HG03469 (cell line): ENCODE measurements at regions not wholly inside any gene's neighbourhood (a gene's known extent, or its start where the extent isn't known, plus 50 kb on each side); places are given as distances from the start of the nearest gene placed in this dataset.

Source experiments
- ATAC-seq: cut with Tn5 transposase; IDR thresholded peaks from one replicate; pipeline ENCODE4 v1.9.1; 2021; ENCODE audit warnings: mild to moderate bottlenecking, moderate library complexity, moderate number of reproducible peaks; ENCODE audit not compliant: unreplicated experiment

GRCh38 chr15:95911570-95912279, 418.8 kb upstream of the NR2F2 start:
- no peak for ATAC-seq

GRCh38 chr15:95912280-95912625, 418.2 kb upstream of the NR2F2 start:
- ATAC-seq: no peak

GRCh38 chr15:95912728-95913127, 417.8 kb upstream of the NR2F2 start:
- no peak for ATAC-seq

GRCh38 chr15:95916568-95916967, 413.9 kb upstream of the NR2F2 start:
- ATAC-seq: no peak

GRCh38 chr15:95918525-95918924, 412.0 kb upstream of the NR2F2 start:
- ATAC-seq: no peak

- no peak for ATAC-seq
Measured at GRCh38 chr15:95919460-95919859, 411.0 kb upstream of the NR2F2 start.

GRCh38 chr15:95921404-95921803, 409.1 kb upstream of the NR2F2 start:
- ATAC-seq: no peak

GRCh38 chr15:95922431-95922830, 408.1 kb upstream of the NR2F2 start:
- ATAC-seq: no peak

GRCh38 chr15:95923792-95924191, 406.7 kb upstream of the NR2F2 start:
- no peak for ATAC-seq

- no peak for ATAC-seq
Measured at GRCh38 chr15:95928822-95929221, 401.7 kb upstream of the NR2F2 start.

GRCh38 chr15:95929232-95929846, 401.2 kb upstream of the NR2F2 start:
- ATAC-seq: peak; percentile 95

GRCh38 chr15:95930659-95931375, 399.7 kb upstream of the NR2F2 start:
- ATAC-seq: no peak

- ATAC-seq: no peak
Measured at GRCh38 chr15:95931619-95932018, 398.9 kb upstream of the NR2F2 start.

- no peak for ATAC-seq
Measured at GRCh38 chr15:95932141-95932540, 398.4 kb upstream of the NR2F2 start.

- ATAC-seq: no peak
Measured at GRCh38 chr15:95932676-95933075, 397.8 kb upstream of the NR2F2 start.

GRCh38 chr15:95935852-95936251, 394.6 kb upstream of the NR2F2 start:
- no peak for ATAC-seq

GRCh38 chr15:95937128-95937528, 393.4 kb upstream of the NR2F2 start:
- no peak for ATAC-seq

- no peak for ATAC-seq
Measured at GRCh38 chr15:95940431-95940985, 390.0 kb upstream of the NR2F2 start.

- ATAC-seq: no peak
Measured at GRCh38 chr15:95944193-95944592, 386.3 kb upstream of the NR2F2 start.

GRCh38 chr15:95944661-95945255, 385.7 kb upstream of the NR2F2 start:
- ATAC-seq: no peak

GRCh38 chr15:95946241-95946640, 384.3 kb upstream of the NR2F2 start:
- no peak for ATAC-seq
